Esophagus mucosa (tissue), 1 donor: ENCODE measurements at regions not wholly inside any gene's neighbourhood (a gene's known extent, or its start where the extent isn't known, plus 50 kb on each side); places are given as distances from the start of the nearest gene placed in this dataset.

ENCODE experiments used
- ATAC-seq: fragments of 200-7000 bp; cut with Tn5 transposase; one replicate; pipeline ENCODE4 v1.9.1; 2020
- donor health status: DM: yes; HTN: yes; CAD: no.

- ATAC-seq: no peak
These were observed 239.0 kb downstream of the EIPR1 start for GRCh38 chr2:3138621-3139020.

DNA sequence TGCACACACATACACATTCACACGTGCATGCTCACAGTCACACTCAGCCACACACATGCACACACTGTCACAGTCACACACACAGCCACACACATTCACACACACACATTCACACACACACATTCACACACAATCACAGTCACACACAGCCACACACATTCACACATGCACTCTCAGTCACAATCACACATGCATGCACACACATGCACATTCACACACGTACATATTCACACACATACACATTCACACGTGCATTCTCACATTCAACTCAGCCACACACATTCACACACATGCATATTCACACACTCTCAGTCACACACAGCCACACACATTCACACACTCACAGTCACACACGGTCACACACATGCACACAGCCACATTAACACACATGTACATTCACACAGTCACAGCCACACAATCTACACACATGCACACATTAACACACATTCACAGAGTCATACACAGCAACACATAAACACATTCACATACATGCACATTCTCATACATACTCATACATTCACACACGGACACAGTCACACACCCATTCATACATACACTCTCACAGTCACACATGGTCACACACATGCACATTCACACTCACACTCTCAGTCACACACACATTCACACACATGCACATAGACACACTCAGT lies 239.8 kb downstream of the EIPR1 start:
- ATAC-seq: no peak

DNA sequence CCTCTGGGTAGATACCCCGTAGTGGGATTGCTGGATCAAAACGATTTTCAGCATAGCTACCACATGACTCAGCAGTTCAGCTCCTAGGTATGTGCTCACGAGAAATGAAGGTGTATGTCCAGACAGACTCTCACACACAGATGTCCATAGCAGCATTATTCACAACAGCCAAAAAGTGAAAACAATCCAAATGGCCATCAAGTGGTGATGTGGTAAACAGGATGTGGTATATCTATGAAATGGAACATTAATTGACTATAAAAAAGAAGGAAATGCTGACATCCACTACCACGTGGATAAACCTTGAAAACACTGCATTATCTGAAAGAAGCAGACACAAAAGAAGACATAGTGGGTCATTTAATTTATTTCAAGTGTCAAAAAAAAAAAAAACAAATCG lies 241.9 kb downstream of the EIPR1 start:
- ATAC-seq: no peak

DNA sequence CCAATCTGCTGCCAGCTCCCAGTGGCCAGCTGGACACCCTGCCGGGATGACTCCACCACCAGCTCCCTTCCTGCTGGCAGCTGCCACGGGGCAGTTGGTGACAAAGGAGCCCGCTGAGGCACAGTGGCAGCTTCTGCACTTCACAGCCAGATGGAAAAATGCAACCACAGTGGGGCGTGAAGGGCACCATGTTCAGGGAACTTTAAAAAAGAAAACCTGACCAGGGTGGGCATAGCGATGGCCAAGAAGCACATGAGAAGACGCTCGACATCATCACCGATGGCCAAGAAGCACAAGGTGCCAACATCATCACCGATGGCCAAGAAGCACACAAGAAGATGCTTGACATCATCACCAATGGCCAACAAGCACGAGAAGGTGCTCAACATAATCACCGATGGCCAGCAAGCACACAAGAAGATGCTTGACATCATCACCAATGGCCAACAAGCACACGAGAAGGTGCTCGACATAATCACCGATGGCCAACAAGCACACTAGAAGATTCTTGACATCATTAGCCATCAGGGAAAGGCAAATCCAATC lies 243.5 kb downstream of the EIPR1 start:
- ATAC-seq: no peak

GRCh38 chr2:3132966-3133365 lies 244.7 kb downstream of the EIPR1 start:
- no peak for ATAC-seq

DNA sequence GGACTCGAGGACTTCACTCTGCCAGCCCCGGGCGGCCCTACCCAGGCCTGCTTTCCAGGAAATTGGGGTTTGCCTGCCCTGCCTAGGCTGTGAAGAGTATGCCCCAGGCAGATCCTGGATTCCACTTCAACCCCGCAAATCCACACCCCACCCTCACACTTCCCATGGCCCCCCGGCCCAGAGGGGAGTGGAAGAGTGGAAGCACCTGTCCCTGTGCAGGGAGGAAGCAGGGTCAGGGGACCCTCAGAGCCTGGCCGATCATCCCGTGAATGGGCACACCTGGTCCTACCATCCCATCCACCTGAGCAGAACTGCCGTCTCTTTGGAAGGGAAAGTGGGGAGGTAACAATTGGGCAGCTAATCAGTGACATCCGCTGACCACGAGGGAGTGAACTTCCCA lies 245.2 kb downstream of the EIPR1 start:
- ATAC-seq: no peak

DNA sequence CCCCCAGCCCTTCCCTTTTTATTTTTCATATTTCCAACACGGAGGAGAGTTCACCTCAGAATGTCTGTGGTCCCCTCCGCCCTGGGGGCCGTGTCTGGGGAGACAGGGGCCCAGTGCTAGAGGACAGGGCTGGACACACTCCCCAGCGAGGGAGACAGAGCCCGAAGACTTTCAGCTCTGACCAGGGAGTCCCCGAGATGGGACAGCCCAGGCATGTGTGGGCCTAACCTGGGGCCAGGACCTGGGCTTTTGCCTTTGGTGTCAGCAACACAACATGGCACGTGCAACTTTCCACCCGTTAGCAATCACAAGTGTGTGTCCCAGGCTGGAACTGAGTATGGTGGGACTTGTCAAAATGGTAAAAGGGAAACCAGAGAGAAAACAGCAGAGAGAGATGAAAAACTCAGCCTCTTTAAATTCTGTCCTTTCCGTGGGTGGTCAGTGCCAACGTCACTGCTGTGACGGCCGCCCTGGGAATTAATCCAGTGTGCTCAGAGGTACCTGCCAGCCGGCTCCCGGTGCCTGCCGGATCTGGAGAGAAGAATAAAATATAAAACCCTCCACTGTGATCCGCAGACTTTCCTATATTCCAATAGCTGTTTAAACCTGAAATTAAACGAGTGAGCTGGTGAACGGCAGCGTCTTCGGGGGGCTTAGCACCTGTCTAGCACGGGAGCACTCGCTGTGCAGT lies 245.8 kb downstream of the EIPR1 start:
- ATAC-seq: peak; percentile 17

GRCh38 chr2:3130889-3131635 lies 246.6 kb downstream of the EIPR1 start:
- no peak for ATAC-seq

- no peak for ATAC-seq
These were observed 247.2 kb downstream of the EIPR1 start for GRCh38 chr2:3130444-3130843.

GRCh38 chr2:3129867-3130266 lies 247.8 kb downstream of the EIPR1 start:
- ATAC-seq: no peak

GRCh38 chr2:3128786-3129185 lies 248.8 kb downstream of the EIPR1 start:
- ATAC-seq: no peak

- ATAC-seq: no peak
These were observed 249.9 kb downstream of the EIPR1 start for GRCh38 chr2:3127710-3128109.

GRCh38 chr2:3126911-3127621 lies 250.6 kb downstream of the EIPR1 start:
- no peak for ATAC-seq

DNA sequence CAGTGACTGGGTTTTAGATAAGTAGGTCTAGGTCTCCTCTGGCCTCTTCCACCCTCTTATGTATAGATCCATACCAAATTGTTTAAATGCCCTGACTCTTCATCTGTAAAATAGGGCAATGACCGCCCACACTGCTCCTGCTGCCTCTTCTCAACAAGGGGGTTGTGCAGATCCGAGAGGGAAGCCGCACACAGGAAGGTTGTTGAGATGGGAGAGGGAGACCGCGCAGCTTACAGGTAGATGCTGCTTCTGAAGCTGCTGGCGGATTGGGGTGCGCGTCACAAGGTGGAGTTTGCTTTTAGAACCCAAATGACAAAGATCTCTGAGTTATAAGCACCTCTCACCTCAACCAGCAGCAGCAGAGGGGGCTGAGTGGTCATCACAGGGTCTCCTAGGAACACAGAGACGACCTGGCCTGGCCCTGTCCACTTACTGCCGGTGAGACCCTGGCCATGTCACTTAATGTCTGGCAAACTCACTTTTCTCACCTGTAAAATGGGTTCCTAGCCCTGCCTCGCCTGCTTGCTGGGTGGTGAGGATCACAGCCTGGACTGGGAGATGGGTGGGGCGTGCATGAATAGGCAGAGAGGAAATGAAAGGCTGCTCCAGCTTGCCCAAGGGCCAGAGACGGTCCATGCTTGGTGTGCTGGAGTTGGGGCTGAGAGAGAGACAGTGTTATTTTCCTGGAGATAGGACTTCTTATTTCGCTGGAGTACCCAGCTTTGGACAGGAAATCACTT lies 251.3 kb downstream of the EIPR1 start:
- ATAC-seq: peak; percentile 38

DNA sequence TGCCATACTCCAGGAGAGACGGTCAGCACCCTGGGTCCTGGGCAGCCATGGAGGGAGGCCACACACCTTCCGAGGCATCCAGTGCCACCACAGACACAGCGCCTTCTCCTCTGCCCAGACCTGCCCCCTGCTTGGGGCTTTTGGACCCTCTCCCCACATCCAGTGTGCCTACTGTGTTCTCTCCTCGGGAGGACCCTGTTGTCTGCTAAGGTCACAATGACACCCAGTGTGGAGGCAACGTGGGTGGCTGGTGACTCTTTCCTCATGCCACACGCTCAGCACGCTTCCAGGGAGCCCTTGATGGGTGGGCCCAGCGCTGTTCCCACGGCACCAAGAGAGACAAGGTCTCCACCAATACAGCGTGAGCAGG lies 251.9 kb downstream of the EIPR1 start:
- ATAC-seq: no peak

GRCh38 chr2:3125001-3125760 lies 252.4 kb downstream of the EIPR1 start:
- ATAC-seq: peak; percentile 33

DNA sequence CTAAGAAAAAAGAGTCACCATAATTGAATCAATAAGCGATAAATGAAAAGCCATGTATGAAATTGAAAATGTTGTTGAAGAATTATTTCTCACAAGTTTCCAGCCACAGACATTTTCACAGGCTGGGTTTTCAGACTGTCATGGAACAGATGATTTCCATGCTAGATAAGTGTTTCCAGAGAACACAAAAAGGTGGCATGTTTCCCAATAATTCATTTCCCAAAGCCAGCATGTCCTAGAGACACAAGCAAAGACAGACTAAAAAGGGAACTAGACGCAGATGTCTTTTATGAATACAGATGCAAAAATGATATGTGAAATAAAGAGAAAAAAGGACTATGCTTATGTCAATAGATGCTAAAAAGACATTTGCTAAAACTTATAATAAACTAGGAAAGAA lies 255.1 kb downstream of the EIPR1 start:
- no peak for ATAC-seq

DNA sequence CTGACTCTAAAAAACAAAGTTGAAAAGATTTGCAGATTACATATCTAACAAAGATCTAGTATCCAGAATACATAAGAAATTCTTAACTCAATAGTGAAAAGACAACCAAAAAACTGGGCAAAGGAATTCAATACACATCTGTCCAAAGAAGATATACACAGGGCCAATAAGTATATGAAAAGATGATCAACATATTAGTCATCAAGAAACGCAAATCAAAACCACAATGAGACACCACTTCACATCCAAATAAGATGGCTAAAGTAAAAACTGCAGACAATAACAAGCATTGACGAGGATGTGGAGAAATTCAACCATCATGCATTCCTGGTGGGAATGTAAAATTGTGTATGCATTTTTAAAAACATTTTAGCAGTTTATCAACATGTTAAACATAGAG lies 256.0 kb downstream of the EIPR1 start:
- ATAC-seq: no peak

DNA sequence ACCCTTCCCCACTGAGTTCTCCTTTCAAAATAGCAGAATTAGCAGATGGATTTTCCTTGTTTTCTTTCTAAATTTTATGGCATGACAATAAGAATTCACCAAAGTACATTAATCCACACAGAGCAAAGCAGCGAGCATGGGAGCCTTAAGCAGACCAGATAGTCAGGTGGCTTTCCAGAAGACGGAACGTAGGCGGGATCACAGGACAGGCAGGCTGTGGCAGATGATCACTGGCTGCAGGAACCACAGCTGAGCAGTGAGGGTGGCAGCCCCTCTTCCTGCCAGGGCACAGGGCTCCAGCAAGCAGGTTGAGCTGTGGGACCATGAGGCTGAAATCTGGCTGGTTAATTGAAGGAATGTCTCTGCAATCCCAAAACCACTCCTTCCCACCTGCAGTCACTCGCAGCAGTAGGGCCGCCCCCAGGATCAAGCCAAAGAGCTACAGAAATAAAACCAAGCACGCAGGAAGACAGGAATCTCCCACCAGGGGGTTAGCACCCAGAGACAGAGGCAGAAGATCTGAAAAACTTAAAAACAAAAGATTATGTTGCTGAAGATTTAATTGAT lies 259.9 kb downstream of the EIPR1 start:
- no peak for ATAC-seq

GRCh38 chr2:3116371-3116770 lies 261.2 kb downstream of the EIPR1 start:
- ATAC-seq: no peak
